Activated T-helper 1 cell treated with anti-CD3 and anti-CD28 coated beads, Interleukin-12 subunit alpha, Interleukin-12 subunit beta, Interleukin-2, Interleukin-4 antibody, amounts not matched to agents 30 ng/mL and 10 ng/mL and 1 ng/mL, durations not matched to agents 14 hours and 24 hours and 36 hours (primary cell): ENCODE measurements at regions not wholly inside any gene's neighbourhood (a gene's known extent, or its start where the extent isn't known, plus 50 kb on each side); places are given as distances from the start of the nearest gene placed in this dataset.
"Not testable (repeated sequence)": the region's sequence is repeated elsewhere in the genome, so short reads cannot be mapped to it uniquely, and the experiment has no call there.

ENCODE experiments used
- DNase-seq: peaks from one replicate; pipeline ENCODE4 v3.0.0; 2021; ENCODE audit warnings: low spot score
- H3K27ac Mint-ChIP-seq: one replicate; pipeline ENCODE4 v1.8.0; 2021; ENCODE audit warnings: mild to moderate bottlenecking, mixed read lengths
- H3K27me3 Mint-ChIP-seq: one replicate; pipeline ENCODE4 v1.8.0; 2022; ENCODE audit warnings: mild to moderate bottlenecking, moderate library complexity, mixed read lengths; ENCODE audit not compliant: insufficient read depth
- H3K36me3 Mint-ChIP-seq: one replicate; pipeline ENCODE4 v1.8.0; 2021; ENCODE audit warnings: low read depth, mixed read lengths
- H3K4me1 Mint-ChIP-seq: one replicate; pipeline ENCODE4 v1.8.0; 2021; ENCODE audit warnings: low read depth, mixed read lengths
- H3K4me3 Mint-ChIP-seq: one replicate; pipeline ENCODE4 v1.8.0; 2021; ENCODE audit warnings: mild to moderate bottlenecking, moderate library complexity, mixed read lengths
- H3K9me3 Mint-ChIP-seq: one replicate; pipeline ENCODE4 v1.8.0; 2021; ENCODE audit warnings: mixed read lengths
- intact Hi-C: fragments of 100-400 bp; cut with micrococcal nuclease; formaldehyde crosslinking; loops from one replicate; pipeline ENCODE4 v1.15.1; 2024

DNA sequence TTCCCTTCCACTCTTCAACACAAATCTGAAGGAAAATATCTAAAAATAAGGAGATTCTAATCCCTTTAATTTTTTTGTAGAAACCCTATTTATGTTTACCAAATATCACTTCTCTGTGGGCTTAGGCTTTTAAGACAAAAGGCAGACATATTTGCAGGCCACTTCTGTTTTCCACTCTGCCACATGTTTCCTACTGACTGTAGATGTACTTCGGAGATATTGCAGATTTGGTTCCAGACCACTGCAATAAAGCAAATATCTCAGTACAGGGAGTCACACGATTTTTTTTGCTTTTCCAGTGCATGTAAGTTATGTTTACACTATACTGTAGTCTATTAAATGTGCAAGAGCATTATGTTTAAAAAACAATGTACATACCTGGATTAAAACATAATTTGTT lies 219.0 kb downstream of the SREK1 start:
- Mint-ChIP-seq H3K9me3 (no peaks in the 10 kb centered on the region), H3K27ac (no peak overlapping the region), H3K36me3 (no peaks in the 10 kb centered on the region), H3K4me3 (no peak overlapping the region), H3K27me3 (peaks cover 10% of the 10 kb centered on the region), H3K4me1 (no peaks in the 10 kb centered on the region)
- intact Hi-C loops, result no loop called here
- no peak for DNase-seq

- H3K27me3 Mint-ChIP-seq, result peaks cover 11% of the 10 kb centered on the region
- no peaks in the 10 kb centered on the region for H3K4me1 Mint-ChIP-seq
- no peaks in the 10 kb centered on the region for H3K9me3 Mint-ChIP-seq
- intact Hi-C loops, result no loop called here
- no peak overlapping the region for H3K27ac Mint-ChIP-seq
- H3K4me3 Mint-ChIP-seq, result no peak overlapping the region
- no peaks in the 10 kb centered on the region for H3K36me3 Mint-ChIP-seq
- DNase-seq, result no peak
These were observed 220.1 kb downstream of the SREK1 start for GRCh38 chr5:66364186-66364585.

DNA sequence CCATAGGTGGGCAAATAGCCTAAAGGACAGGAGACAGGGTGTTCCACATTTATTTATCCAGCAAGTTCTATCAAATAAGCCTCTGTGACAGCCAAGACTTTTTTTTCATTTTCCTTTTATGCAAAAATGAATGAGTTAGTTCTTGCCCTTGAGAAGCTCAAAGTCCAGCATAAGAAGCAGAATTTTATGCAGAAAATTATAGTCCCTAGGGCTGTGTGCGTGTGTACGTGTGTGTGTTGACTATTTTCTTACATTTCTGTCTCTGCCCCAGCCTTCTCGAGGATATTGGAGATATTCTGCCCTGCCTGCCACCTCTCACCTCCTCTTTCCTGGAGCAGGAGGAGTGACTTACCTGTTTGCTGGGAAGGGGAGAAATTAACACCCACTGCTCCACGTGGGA lies 221.9 kb downstream of the SREK1 start:
- Mint-ChIP-seq H3K36me3 (no peaks in the 10 kb centered on the region), H3K27ac (no peak overlapping the region), H3K27me3 (peaks cover 13% of the 10 kb centered on the region), H3K4me1 (no peaks in the 10 kb centered on the region), H3K9me3 (no peaks in the 10 kb centered on the region), H3K4me3 (no peak overlapping the region)
- intact Hi-C loops, result no loop called here
- no peak for DNase-seq

DNA sequence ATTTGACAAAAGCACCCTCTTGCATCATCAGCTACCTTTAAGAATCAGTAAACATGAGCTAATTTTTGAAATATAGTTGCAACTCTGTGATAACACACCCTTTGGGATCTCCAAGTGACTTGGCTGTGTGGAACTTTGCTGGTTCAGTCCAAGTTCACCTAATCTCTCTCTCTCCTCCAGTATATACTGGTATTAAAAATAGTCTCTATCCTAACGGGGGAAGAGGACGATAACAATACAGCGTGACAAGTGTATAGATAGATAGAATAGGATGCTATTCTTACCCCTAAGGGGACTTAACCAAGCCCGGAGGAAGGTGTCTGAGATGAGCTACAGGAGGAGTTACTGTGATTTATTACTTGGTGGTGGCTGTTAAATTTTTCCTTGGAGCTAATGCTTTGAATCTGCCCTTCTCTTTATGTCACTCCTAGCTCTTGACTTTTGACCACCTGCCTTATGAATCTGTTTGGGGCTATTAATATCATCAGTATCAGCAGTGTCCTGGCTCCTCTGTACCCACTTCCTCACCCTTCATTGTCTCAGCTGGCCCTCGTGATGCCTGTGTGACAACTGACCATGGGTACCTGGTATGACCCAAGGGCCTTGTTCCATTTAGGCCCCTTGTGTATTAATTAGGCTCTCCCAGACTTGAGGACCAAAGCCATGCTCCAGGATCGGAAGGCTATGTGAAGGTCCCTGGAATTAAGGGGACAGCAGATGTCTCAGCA lies 223.9 kb downstream of the SREK1 start:
- no peak overlapping the region for H3K27ac Mint-ChIP-seq
- H3K27me3 Mint-ChIP-seq, result peaks cover 11% of the 10 kb centered on the region
- DNase-seq, result no peak
- no peaks in the 10 kb centered on the region for H3K9me3 Mint-ChIP-seq
- intact Hi-C loops, result no loop called here
- H3K36me3 Mint-ChIP-seq, result no peaks in the 10 kb centered on the region
- no peak overlapping the region for H3K4me3 Mint-ChIP-seq
- no peaks in the 10 kb centered on the region for H3K4me1 Mint-ChIP-seq

DNA sequence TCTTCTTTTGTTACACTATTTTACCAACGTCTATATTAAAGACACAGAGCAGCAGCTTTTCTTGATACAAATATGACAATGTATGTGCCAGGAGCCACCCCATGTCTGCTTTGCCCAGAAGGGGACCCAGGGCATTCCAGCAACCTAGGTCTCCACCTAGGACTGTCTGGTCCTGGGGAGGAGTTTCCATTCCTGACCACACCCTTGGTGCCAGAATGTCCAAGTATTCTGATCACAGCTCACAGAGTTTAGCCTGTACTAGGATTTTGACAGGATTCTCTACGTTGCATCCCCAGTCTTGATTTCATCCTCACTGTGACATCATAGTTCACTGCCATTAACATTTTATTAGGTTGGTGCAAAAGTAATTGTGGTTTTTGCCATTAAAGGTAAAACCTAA lies 224.7 kb downstream of the SREK1 start:
- H3K27me3 Mint-ChIP-seq, result peaks cover 10% of the 10 kb centered on the region
- H3K36me3 Mint-ChIP-seq, result no peaks in the 10 kb centered on the region
- H3K9me3 Mint-ChIP-seq, result no peaks in the 10 kb centered on the region
- no peak overlapping the region for H3K27ac Mint-ChIP-seq
- H3K4me3 Mint-ChIP-seq, result no peak overlapping the region
- intact Hi-C loops, result no loop called here
- no peak for DNase-seq
- no peaks in the 10 kb centered on the region for H3K4me1 Mint-ChIP-seq

- intact Hi-C loops, result no loop called here
- H3K27me3 Mint-ChIP-seq, result peaks cover 2% of the 10 kb centered on the region
These were observed 218.4 kb upstream of the MAST4 start for GRCh38 chr5:66377747-66378146.

DNA sequence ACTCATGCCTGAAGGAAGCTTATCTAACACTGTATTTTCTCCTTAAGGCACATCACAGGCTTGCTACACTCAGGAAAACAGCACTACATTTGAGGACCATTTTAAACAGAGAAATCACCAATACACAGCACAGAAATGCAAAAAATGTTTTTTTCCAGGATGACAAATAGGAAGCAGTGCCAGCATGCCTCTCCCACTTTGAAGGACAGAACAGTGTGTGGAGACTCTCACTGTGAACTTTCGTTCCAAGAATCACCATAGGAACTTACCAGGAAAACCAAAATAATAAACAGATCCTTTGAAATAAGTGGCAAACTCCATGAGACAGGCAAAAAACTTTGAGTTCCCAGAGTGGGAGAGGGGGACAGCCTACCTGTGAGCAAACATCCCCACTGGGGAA lies 217.8 kb upstream of the MAST4 start:
- Mint-ChIP-seq H3K27ac (no peak overlapping the region), H3K4me1 (no peaks in the 10 kb centered on the region), H3K9me3 (peaks cover 16% of the 10 kb centered on the region), H3K36me3 (no peaks in the 10 kb centered on the region), H3K27me3 (peaks cover 2% of the 10 kb centered on the region), H3K4me3 (no peak overlapping the region)
- no peak for DNase-seq
- intact Hi-C loops, result no loop called here

More at GRCh38 chr5:66377747-66378146, 218.4 kb upstream of the MAST4 start:
- H3K4me3 Mint-ChIP-seq, result no peak overlapping the region
- no peak overlapping the region for H3K27ac Mint-ChIP-seq
- peaks cover 16% of the 10 kb centered on the region for H3K9me3 Mint-ChIP-seq
- no peaks in the 10 kb centered on the region for H3K4me1 Mint-ChIP-seq
- DNase-seq, result no peak
- H3K36me3 Mint-ChIP-seq, result no peaks in the 10 kb centered on the region

DNA sequence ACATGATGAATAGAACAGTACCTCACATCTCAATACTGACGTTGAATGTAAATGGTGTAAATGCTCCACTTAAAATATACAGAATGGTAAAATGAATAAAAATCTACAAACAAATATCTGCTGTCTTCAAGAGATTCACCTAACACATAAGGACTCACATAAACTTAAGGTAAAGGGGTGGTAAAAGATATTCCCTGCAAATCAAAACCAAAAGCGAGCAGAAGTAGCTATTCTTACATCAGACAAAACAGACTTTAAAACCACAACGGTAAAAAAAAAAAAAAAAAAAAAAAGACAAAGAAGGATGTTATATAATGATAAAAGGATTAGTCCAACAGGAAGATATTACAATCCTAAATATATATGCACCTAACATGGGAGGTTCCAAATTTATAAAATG lies 214.0 kb upstream of the MAST4 start:
- Mint-ChIP-seq H3K27me3 (peaks cover 2% of the 10 kb centered on the region), H3K4me3 (no peak overlapping the region), H3K36me3 (no peaks in the 10 kb centered on the region), H3K27ac (no peak overlapping the region), H3K9me3 (peaks cover 16% of the 10 kb centered on the region), H3K4me1 (no peaks in the 10 kb centered on the region)
- intact Hi-C loops, result no loop called here
- DNase-seq, result no peak

- H3K27me3 Mint-ChIP-seq, result peaks cover 18% of the 10 kb centered on the region
- H3K4me3 Mint-ChIP-seq, H3K36me3 Mint-ChIP-seq, H3K4me1 Mint-ChIP-seq, DNase-seq, intact Hi-C loops, H3K9me3 Mint-ChIP-seq, H3K27ac Mint-ChIP-seq: not testable (repeated sequence)
These were observed 191.0 kb upstream of the MAST4 start for GRCh38 chr5:66405145-66405544.

DNA sequence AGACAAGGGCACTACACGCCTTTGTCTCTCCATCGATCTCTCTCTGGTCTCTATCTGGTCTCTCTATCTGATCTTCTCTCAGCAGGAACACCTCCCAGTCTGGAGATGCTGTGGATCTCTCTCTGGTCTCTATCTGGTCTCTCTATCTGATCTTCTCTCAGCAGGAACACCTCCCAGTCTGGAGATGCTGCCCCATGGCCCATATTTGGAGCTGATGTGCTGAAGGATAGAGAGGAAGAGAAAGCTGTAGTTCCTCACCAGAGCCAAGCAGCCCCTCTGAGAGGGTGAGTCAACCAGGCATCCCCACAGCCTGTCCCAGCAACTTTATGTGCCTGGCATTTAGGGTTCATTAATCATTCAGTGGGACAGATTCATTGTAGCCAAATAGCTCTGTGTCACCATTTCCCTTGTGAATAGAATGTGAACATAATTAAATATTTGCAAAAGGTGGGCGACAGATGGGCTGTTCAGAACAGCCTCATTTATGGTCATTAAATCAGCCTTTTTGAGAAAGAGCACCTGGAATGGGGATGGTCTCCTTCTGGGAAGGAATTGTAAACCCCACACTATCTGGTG lies 189.3 kb upstream of the MAST4 start:
- no peak overlapping the region for H3K4me3 Mint-ChIP-seq
- intact Hi-C loops, result no loop called here

GRCh38 chr5:66407765-66408164 lies 188.4 kb upstream of the MAST4 start:
- intact Hi-C loops, result no loop called here
- Mint-ChIP-seq H3K9me3 (no peaks in the 10 kb centered on the region), H3K27ac (no peak overlapping the region), H3K27me3 (peaks cover 10% of the 10 kb centered on the region), H3K4me1 (no peaks in the 10 kb centered on the region), H3K4me3 (no peak overlapping the region), H3K36me3 (no peaks in the 10 kb centered on the region)
- no peak for DNase-seq

More for the DNA sequence above, 189.3 kb upstream of the MAST4 start:
- Mint-ChIP-seq H3K27ac (no peak overlapping the region), H3K4me1 (no peaks in the 10 kb centered on the region), H3K9me3 (no peaks in the 10 kb centered on the region), H3K27me3 (peaks cover 11% of the 10 kb centered on the region), H3K36me3 (no peaks in the 10 kb centered on the region)
- DNase-seq, result no peak

GRCh38 chr5:66408576-66408975 lies 187.6 kb upstream of the MAST4 start:
- Mint-ChIP-seq H3K27me3 (peaks cover 7% of the 10 kb centered on the region), H3K9me3 (no peaks in the 10 kb centered on the region), H3K36me3 (no peaks in the 10 kb centered on the region), H3K4me3 (no peak overlapping the region), H3K27ac (no peak overlapping the region), H3K4me1 (no peaks in the 10 kb centered on the region)
- intact Hi-C loops, result no loop called here
- DNase-seq, result no peak

- H3K27ac Mint-ChIP-seq, result no peak overlapping the region
- no peak overlapping the region for H3K4me3 Mint-ChIP-seq
- H3K27me3 Mint-ChIP-seq, result peaks cover 7% of the 10 kb centered on the region
- intact Hi-C loops, result no loop called here
- no peaks in the 10 kb centered on the region for H3K36me3 Mint-ChIP-seq
- no peaks in the 10 kb centered on the region for H3K4me1 Mint-ChIP-seq
- H3K9me3 Mint-ChIP-seq, result no peaks in the 10 kb centered on the region
- DNase-seq, result no peak
These were observed 186.1 kb upstream of the MAST4 start for GRCh38 chr5:66410122-66410521.

GRCh38 chr5:66411701-66412100 lies 184.5 kb upstream of the MAST4 start:
- Mint-ChIP-seq H3K9me3 (no peaks in the 10 kb centered on the region), H3K4me1 (no peaks in the 10 kb centered on the region), H3K27me3 (peaks cover 6% of the 10 kb centered on the region), H3K4me3 (no peak overlapping the region), H3K27ac (no peak overlapping the region), H3K36me3 (no peaks in the 10 kb centered on the region)
- no peak for DNase-seq
- intact Hi-C loops, result no loop called here
